Transverse colon (tissue), 4 donors: ENCODE measurements at regions not wholly inside any gene's neighbourhood (a gene's known extent, or its start where the extent isn't known, plus 50 kb on each side); places are given as distances from the start of the nearest gene placed in this dataset.

Experiments
- POLR2A ChIP-seq: fragments of 450-650 bp; IDR thresholded peaks from one replicate; pipeline ENCODE4 v1.6.1; 2016; ENCODE audit warnings: antibody characterized with exemption, mild to moderate bottlenecking, moderate library complexity
- POLR2AphosphoS5 ChIP-seq, 3 donors: sonication (generic); formaldehyde crosslinking; IDR thresholded peaks; one replicate each; pipeline ENCODE4 v1.6.1; 2016; ENCODE audit warnings: antibody characterized with exemption in 3 of 3
- TF ChIP-seq, protein P1 (sequence below), 5 experiments: fragments of 200-600 bp in 3 of 5; fragments of 450-650 bp in 2 of 5; sonication (generic) in 3 of 5; IDR thresholded peaks; 1 replicate in 2 of 5; 2 replicates in 3 of 5; pipeline ENCODE4 v1.5.1; 2016 to 2017; ENCODE audit warnings: antibody characterized with exemption in 5 of 5, inconsistent platforms in 3 of 5, mild to moderate bottlenecking in 2 of 5, moderate library complexity in 1 of 5

DNA sequence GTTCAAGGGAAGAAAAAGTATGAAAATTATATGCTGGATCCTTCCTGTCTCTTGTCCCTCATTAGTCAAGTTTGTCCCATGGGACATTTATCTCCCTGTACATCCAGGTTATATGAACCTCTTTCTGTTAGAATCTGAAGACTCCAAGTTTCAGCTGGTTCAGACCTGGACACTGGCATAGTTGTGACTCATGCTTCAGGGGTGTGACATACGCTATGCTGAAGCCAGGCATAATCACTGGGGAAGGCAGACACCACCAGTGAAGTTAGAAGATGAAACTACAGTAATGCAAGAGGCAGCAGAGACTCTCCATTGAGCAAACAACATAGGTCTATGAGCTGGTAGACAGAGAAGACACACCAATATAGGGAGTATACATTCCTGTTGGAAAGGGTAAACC, 269.7 kb upstream of the SLC8A1 start:
- TF ChIP-seq POLR2A: no peak
- TF ChIP-seq, protein P1, sequence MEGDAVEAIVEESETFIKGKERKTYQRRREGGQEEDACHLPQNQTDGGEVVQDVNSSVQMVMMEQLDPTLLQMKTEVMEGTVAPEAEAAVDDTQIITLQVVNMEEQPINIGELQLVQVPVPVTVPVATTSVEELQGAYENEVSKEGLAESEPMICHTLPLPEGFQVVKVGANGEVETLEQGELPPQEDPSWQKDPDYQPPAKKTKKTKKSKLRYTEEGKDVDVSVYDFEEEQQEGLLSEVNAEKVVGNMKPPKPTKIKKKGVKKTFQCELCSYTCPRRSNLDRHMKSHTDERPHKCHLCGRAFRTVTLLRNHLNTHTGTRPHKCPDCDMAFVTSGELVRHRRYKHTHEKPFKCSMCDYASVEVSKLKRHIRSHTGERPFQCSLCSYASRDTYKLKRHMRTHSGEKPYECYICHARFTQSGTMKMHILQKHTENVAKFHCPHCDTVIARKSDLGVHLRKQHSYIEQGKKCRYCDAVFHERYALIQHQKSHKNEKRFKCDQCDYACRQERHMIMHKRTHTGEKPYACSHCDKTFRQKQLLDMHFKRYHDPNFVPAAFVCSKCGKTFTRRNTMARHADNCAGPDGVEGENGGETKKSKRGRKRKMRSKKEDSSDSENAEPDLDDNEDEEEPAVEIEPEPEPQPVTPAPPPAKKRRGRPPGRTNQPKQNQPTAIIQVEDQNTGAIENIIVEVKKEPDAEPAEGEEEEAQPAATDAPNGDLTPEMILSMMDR (IDR thresholded peaks at IDR 0.05): no peak
- no peak for TF ChIP-seq POLR2AphosphoS5 (IDR thresholded peaks at IDR 0.05)
